ENCODE measurements at regions not wholly inside any gene's neighbourhood (a gene's known extent, or its start where the extent isn't known, plus 50 kb on each side); places are given as distances from the start of the nearest gene placed in this dataset.

DNA sequence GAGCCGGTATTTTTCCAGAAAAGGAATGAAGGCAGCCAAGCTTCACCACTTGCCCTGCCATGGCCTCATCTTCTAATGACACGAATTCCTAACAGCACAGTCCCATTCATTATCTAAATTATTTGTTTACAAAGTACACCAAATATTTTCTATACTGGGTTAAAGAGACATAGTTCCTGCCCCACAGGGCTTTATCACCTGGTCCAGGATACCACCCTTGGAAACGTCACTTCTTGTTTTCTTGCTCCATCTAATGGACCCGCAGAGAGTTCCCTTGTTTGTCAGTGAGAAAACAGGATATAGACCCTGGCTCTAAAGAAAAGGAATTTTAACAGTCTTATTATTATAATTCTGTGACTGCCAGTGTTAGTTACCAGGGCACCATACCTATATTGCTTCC, 1165.4 kb downstream of the GATA3 start:
- Histone ChIP-seq H3K27me3 (ENCODE audit: control insufficient read depth, insufficient read depth, low read length) (no peaks in the 10 kb centered on the region), H3K9me3 (ENCODE audit: control insufficient read depth, insufficient read depth, low read length) (no peaks in the 10 kb centered on the region), H3K27ac (ENCODE audit: low read depth, low read length) (no peak overlapping the region), H3K4me3 (ENCODE audit: low read depth, low read length) (no peak overlapping the region)
- no peak for DNase-seq (ENCODE audit: low read depth, low spot score)
- ChIA-PET CTCF (interaction anchor here (1.1 kb wide), 1 partner anchor 11 kb away, joined by 6 read pairs; no protein-coding TSS in a partner anchor), POLR2A (no interaction called here)
- TF ChIP-seq CTCF (IDR thresholded peaks at IDR 0.05; ENCODE audit: low read depth, low read length), result no peak

DNA sequence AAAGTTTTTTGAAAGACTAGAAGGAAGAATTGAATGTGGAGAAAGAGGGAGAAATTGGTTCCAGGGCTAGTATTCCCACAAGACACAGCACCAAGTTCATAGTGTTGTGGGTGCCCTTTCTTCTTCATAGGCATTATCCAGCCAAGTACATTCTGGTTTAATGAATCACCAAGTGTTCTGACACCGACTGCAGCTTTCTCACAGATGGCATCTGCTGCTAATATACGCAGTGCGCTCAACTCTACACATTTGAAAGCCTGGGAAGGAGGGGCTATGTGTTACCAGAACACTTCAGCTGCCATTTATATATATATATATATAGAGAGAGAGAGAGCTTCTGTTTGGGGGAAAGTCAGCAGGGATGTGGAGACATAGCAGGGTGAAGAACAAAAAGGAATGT, 1168.4 kb downstream of the GATA3 start:
- Histone ChIP-seq H3K4me3 (ENCODE audit: low read depth, low read length) (no peak overlapping the region), H3K27me3 (ENCODE audit: control insufficient read depth, insufficient read depth, low read length) (no peaks in the 10 kb centered on the region), H3K27ac (ENCODE audit: low read depth, low read length) (no peak overlapping the region), H3K9me3 (ENCODE audit: control insufficient read depth, insufficient read depth, low read length) (no peaks in the 10 kb centered on the region)
- no peak for DNase-seq (ENCODE audit: low read depth, low spot score)
- no peak for TF ChIP-seq CTCF (IDR thresholded peaks at IDR 0.05; ENCODE audit: low read depth, low read length)
- ChIA-PET CTCF (interaction anchor here (1.3 kb wide), 1 partner anchor 14 kb away, joined by 5 read pairs; no protein-coding TSS in a partner anchor), POLR2A (no interaction called here)

GRCh38 chr10:9227679-9228365, 1173.3 kb downstream of the GATA3 start:
- Histone ChIP-seq H3K4me3 (ENCODE audit: low read depth, low read length) (no peak overlapping the region), H3K27ac (ENCODE audit: low read depth, low read length) (no peak overlapping the region), H3K27me3 (ENCODE audit: control insufficient read depth, insufficient read depth, low read length) (no peaks in the 10 kb centered on the region), H3K9me3 (ENCODE audit: control insufficient read depth, insufficient read depth, low read length) (no peaks in the 10 kb centered on the region)
- POLR2A ChIA-PET, result no interaction called here
- CTCF ChIA-PET, result no interaction called here
- TF ChIP-seq CTCF (IDR thresholded peaks at IDR 0.05; ENCODE audit: low read depth, low read length), result no peak
- DNase-seq (ENCODE audit: low read depth, low spot score), result no peak

DNA sequence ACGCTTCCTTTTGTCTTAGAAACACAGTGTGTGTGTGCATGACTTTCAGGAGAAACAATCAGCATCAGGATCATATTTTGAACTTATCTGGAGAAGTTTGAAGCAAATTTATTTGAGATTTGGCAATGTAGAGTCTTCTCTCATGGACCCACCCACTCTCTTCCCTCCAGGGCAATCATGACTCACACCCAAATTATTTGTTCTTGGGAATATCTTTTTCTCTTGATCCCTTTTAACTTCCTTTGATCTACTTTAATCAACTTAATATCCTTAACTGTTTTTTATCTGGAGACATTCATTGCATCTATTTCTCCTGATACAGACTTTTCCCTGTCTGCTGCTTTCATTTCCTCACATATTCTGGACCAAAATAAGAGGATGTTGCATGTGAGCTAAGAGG, 1174.3 kb downstream of the GATA3 start:
- ChIA-PET CTCF (interaction anchor here (1.4 kb wide), 1 partner anchor 20 kb away, joined by 3 read pairs; no protein-coding TSS in a partner anchor), POLR2A (no interaction called here)
- Histone ChIP-seq H3K27me3 (ENCODE audit: control insufficient read depth, insufficient read depth, low read length) (no peaks in the 10 kb centered on the region), H3K4me3 (ENCODE audit: low read depth, low read length) (no peak overlapping the region), H3K27ac (ENCODE audit: low read depth, low read length) (no peak overlapping the region), H3K9me3 (ENCODE audit: control insufficient read depth, insufficient read depth, low read length) (no peaks in the 10 kb centered on the region)
- TF ChIP-seq CTCF (IDR thresholded peaks at IDR 0.05; ENCODE audit: low read depth, low read length), result no peak
- DNase-seq (ENCODE audit: low read depth, low spot score), result no peak

DNA sequence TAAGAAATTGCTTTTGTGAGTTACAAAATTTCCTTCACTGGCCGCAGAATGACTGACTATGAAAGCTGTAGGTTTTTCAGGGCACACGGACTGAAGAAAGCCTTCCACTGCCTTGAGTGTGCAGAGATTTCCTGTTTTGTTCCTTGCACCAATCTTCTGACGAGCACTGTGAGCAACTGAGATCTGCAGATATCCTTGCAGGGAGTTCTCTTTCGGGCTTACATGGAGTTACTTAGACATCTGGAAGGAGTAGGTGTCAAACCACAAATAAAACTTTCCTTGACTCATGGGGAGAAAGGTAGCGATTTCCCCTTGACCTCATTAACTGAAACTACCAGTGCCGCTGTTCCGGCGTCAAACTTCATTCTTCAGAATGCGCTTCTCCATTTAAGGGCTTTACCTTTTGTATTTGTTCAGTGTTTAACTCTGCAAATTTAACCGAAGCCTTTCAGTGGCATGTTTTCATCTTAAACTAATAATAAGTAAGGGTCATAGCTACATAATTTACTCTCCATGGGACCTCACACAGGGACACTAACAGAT, 1175.3 kb downstream of the GATA3 start:
- ChIA-PET CTCF (interaction anchor here (1.4 kb wide), 1 partner anchor 21 kb away, joined by 3 read pairs; no protein-coding TSS in a partner anchor), POLR2A (no interaction called here)
- TF ChIP-seq CTCF (IDR thresholded peaks at IDR 0.05; ENCODE audit: low read depth, low read length), result no peak
- Histone ChIP-seq H3K27me3 (ENCODE audit: control insufficient read depth, insufficient read depth, low read length) (no peaks in the 10 kb centered on the region), H3K4me3 (ENCODE audit: low read depth, low read length) (no peak overlapping the region), H3K27ac (ENCODE audit: low read depth, low read length) (no peak overlapping the region), H3K9me3 (ENCODE audit: control insufficient read depth, insufficient read depth, low read length) (no peaks in the 10 kb centered on the region)
- no peak for DNase-seq (ENCODE audit: low read depth, low spot score)

Measured in AG04450 (cell line).